HCT116 (cell line): ENCODE measurements at regions not wholly inside any gene's neighbourhood (a gene's known extent, or its start where the extent isn't known, plus 50 kb on each side); places are given as distances from the start of the nearest gene placed in this dataset.

Experiments used
- ATAC-seq: fragments of 200-7000 bp; cut with Tn5 transposase; 2 replicates; pipeline ENCODE4 v1.9.1; 2020; ENCODE audit warnings: mild to moderate bottlenecking, moderate library complexity
- BruUV-seq: library from RNA; stranded (reverse); fragments of 400-500 nt; replicated peaks from 2 replicates; lab custom pipeline; 2021; lab: Mats Ljungman, UMichigan
- CTCF ChIA-PET: fragments of 300-600 bp; sonication (Branson Sonifier 250); formaldehyde crosslinking; loops from one replicate; lab custom pipeline; 2021; ENCODE audit warnings: antibody characterized with exemption; lab: Charles Lee
- POLR2A ChIA-PET: fragments of 300-600, 350-600 bp; sonication (Branson Sonifier 250); formaldehyde crosslinking; loops from one replicate; lab custom pipeline; 2021; ENCODE audit warnings: antibody characterized with exemption; lab: Charles Lee
- RAD21 ChIA-PET, 2 experiments: fragments of 300-600 bp; sonication (Branson Sonifier 250); formaldehyde crosslinking; loops; one replicate each; lab custom pipeline; 2023; ENCODE audit warnings: low total read pairs in 2 of 2; ENCODE audit not compliant: uncharacterized antibody in 2 of 2, unreplicated experiment in 2 of 2, low non-redundant PET in 1 of 2; lab: Charles Lee
- DNase-seq: peaks from one replicate; pipeline ENCODE4 v3.0.0-alpha.2; 2010; ENCODE audit warnings: low read depth, low spot score
- H2AFZ ChIP-seq: fragments of 200-600 bp; shearing (Covaris generic), sonication (generic); 2 replicates; pipeline ENCODE4 v1.6.1; 2017; ENCODE audit warnings: low read depth, mixed run types, mixed read lengths, antibody characterized with exemption, low read length; ENCODE audit not compliant: poor library complexity, severe bottlenecking
- H3K27ac ChIP-seq: 2 replicates; pipeline ENCODE4 v1.5.1; 2012; ENCODE audit warnings: low read depth, low read length
- H3K27me3 ChIP-seq: fragments of 200-600 bp; sonication (generic); 2 replicates; pipeline ENCODE4 v1.6.1; 2016; ENCODE audit warnings: mixed run types, low read length, mixed read lengths; ENCODE audit not compliant: insufficient read depth
- H3K36me3 ChIP-seq, 2 experiments: fragments of 200-500 bp in 1 of 2; fragments of 200-600 bp in 1 of 2; sonication (Bioruptor generic) in 1 of 2; sonication (generic) in 1 of 2; 2 replicates each; pipeline versions ENCODE4 v1.5.1 to v1.6.1; 2014 to 2016; ENCODE audit warnings: low read length in 2 of 2, inconsistent platforms in 1 of 2, mixed read lengths in 1 of 2, mixed run types in 1 of 2; ENCODE audit not compliant: insufficient read depth in 2 of 2, control insufficient read depth in 1 of 2
- H3K4me1 ChIP-seq, 2 experiments: fragments of 200-600 bp in 1 of 2; sonication (generic) in 1 of 2; 2 replicates each; pipeline versions ENCODE4 v1.5.1 to v1.6.1; 2012 to 2017; ENCODE audit warnings: low read length in 2 of 2, inconsistent platforms in 1 of 2, mild to moderate bottlenecking in 1 of 2, mixed read lengths in 1 of 2, mixed run types in 1 of 2, moderate library complexity in 1 of 2; ENCODE audit not compliant: insufficient read depth in 2 of 2, control insufficient read depth in 1 of 2
- H3K4me2 ChIP-seq: fragments of 200-600 bp; sonication (generic); 2 replicates; pipeline ENCODE4 v1.6.1; 2017; ENCODE audit warnings: mixed run types, low read length, mixed read lengths
- H3K4me3 ChIP-seq, 2 experiments: fragments of 200-600 bp in 1 of 2; sonication (generic) in 1 of 2; replicated peaks in 1 of 2; 2 replicates each; pipeline ENCODE4 v1.5.1; 2011 to 2016; ENCODE audit warnings: low read length in 2 of 2, control low read depth in 1 of 2, low read depth in 1 of 2, mild to moderate bottlenecking in 1 of 2, mixed read lengths in 1 of 2, mixed run types in 1 of 2
- H3K79me2 ChIP-seq: fragments of 200-600 bp; sonication (generic); 2 replicates; pipeline ENCODE4 v1.6.1; 2017; ENCODE audit warnings: mild to moderate bottlenecking, mixed run types, low read length, moderate library complexity, mixed read lengths; ENCODE audit not compliant: insufficient read depth
- H3K9ac ChIP-seq: fragments of 200-600 bp; sonication (generic); 2 replicates; pipeline ENCODE4 v1.6.1; 2016; ENCODE audit warnings: low read length, mixed read lengths
- H3K9me2 ChIP-seq: fragments of 200-600 bp; sonication (generic), shearing (Covaris generic); 2 replicates; pipeline ENCODE4 v1.6.1; 2017; ENCODE audit warnings: mixed run types, mild to moderate bottlenecking, moderate library complexity; ENCODE audit not compliant: insufficient read depth
- H3K9me3 ChIP-seq, 2 experiments: fragments of 200-500 bp in 1 of 2; fragments of 200-600 bp in 1 of 2; sonication (Bioruptor generic) in 1 of 2; sonication (generic) in 1 of 2; 2 replicates each; pipeline ENCODE4 v1.6.1; 2014 to 2017; ENCODE audit warnings: low read length in 2 of 2, mixed read lengths in 2 of 2, inconsistent platforms in 1 of 2, low read depth in 1 of 2, mild to moderate bottlenecking in 1 of 2, mixed run types in 1 of 2, moderate library complexity in 1 of 2; ENCODE audit not compliant: control insufficient read depth in 1 of 2, insufficient read depth in 1 of 2
- H4K20me1 ChIP-seq: fragments of 200-600 bp; sonication (generic), shearing (Covaris generic); 2 replicates; pipeline ENCODE4 v1.6.1; 2017; ENCODE audit warnings: mixed run types, mild to moderate bottlenecking, moderate library complexity; ENCODE audit not compliant: insufficient read depth
- ATF3 ChIP-seq: IDR thresholded peaks from 2 replicates; pipeline ENCODE4 v1.6.1; 2012
- CTCF ChIP-seq, 3 experiments: fragments of 200-600 bp in 1 of 3; sonication (generic) in 1 of 3; IDR thresholded peaks in 2 of 3; conservative IDR thresholded peaks in 1 of 3; 2 replicates each; pipeline ENCODE4 v1.5.1; 2012 to 2017; ENCODE audit warnings: low read depth in 2 of 3, low read length in 2 of 3, antibody characterized with exemption in 1 of 3, borderline replicate concordance in 1 of 3, control low read depth in 1 of 3, mild to moderate bottlenecking in 1 of 3, mixed read lengths in 1 of 3, mixed run types in 1 of 3, moderate library complexity in 1 of 3; ENCODE audit not compliant: insufficient read depth in 1 of 3
- EGR1 ChIP-seq: IDR thresholded peaks from 2 replicates; pipeline ENCODE4 v1.6.1; 2012; ENCODE audit warnings: low read depth
- ELF1 ChIP-seq: IDR thresholded peaks from 2 replicates; pipeline ENCODE4 v1.6.1; 2012; ENCODE audit warnings: low read depth, borderline replicate concordance
- FOSL1 ChIP-seq: IDR thresholded peaks from 2 replicates; pipeline ENCODE4 v1.6.1; 2012; ENCODE audit warnings: low read depth
- MAX ChIP-seq: IDR thresholded peaks from 2 replicates; pipeline ENCODE4 v1.6.1; 2012
- POLR2A ChIP-seq: IDR thresholded peaks from 2 replicates; pipeline ENCODE4 v1.7.0; 2011; ENCODE audit warnings: borderline replicate concordance; ENCODE audit not compliant: insufficient read depth, insufficient read length; ENCODE audit errors: extremely low read depth
- POLR2AphosphoS5 ChIP-seq: IDR thresholded peaks from 2 replicates; pipeline ENCODE4 v1.6.1; 2011; ENCODE audit warnings: mild to moderate bottlenecking, low read depth, low read length, moderate library complexity
- SRF ChIP-seq: IDR thresholded peaks from 2 replicates; pipeline ENCODE4 v1.6.1; 2012; ENCODE audit warnings: low read depth
- TCF7L2 ChIP-seq: IDR thresholded peaks from 2 replicates; pipeline ENCODE4 v1.7.0; 2011; ENCODE audit warnings: borderline replicate concordance, inconsistent platforms; ENCODE audit not compliant: insufficient read depth, insufficient read length; ENCODE audit errors: extremely low read depth
- ZBTB33 ChIP-seq: IDR thresholded peaks from 2 replicates; pipeline ENCODE4 v1.6.1; 2011; ENCODE audit warnings: mild to moderate bottlenecking, low read length, moderate library complexity; ENCODE audit not compliant: insufficient replicate concordance; ENCODE audit errors: extremely low read depth
- ZNF274 ChIP-seq: fragments of 200-500 bp; sonication (Bioruptor generic); IDR thresholded peaks from 2 replicates; pipeline ENCODE4 v1.6.1; 2014; ENCODE audit warnings: mild to moderate bottlenecking, low read depth, low read length, inconsistent platforms
- intact Hi-C: fragments of 100-400 bp; cut with micrococcal nuclease; formaldehyde crosslinking; loops from 2 replicates; pipeline ENCODE4 v1.10.0; 2022

- CTCF ChIA-PET, result no interaction called here
- Histone ChIP-seq H3K4me3 (no peak overlapping the region), H2AFZ (no peak overlapping the region), H4K20me1 (no peaks in the 10 kb centered on the region), H3K27me3 (no peaks in the 10 kb centered on the region), H3K36me3 (no peaks in the 10 kb centered on the region), H3K9me2 (peaks cover 2% of the 10 kb centered on the region; the same call in 1 of the 2 replicates), H3K79me2 (no peaks in the 10 kb centered on the region), H3K4me2 (no peak overlapping the region), H3K9me3 (no peaks in the 10 kb centered on the region), H3K27ac (no peak overlapping the region), H3K4me1 (peaks cover 0 to 5% of the 10 kb centered on the region in 2 experiments; a peak in 1 of 4 replicates), H3K9ac (no peak overlapping the region)
- POLR2A ChIA-PET, result no interaction called here
- DNase-seq (no peak), ATAC-seq (no peak; the same call in 1 of the 2 replicates)
- BruUV-seq, result no TSS peak
- RAD21 ChIA-PET, result no interaction called here
- intact Hi-C loops, result no loop called here
- TF ChIP-seq POLR2AphosphoS5, result no peak
- TF ChIP-seq POLR2A, result no peak
- TF ChIP-seq, all 23 proteins: peak for 0
These were observed 963.3 kb downstream of the TRAM1L1 start for GRCh38 chr4:116122124-116122523.

- no TSS peak for BruUV-seq
- Histone ChIP-seq H3K9me3 (no peaks in the 10 kb centered on the region), H3K27me3 (no peaks in the 10 kb centered on the region), H3K36me3 (no peaks in the 10 kb centered on the region), H4K20me1 (no peaks in the 10 kb centered on the region), H3K9ac (no peak overlapping the region), H3K9me2 (peaks cover 3% of the 10 kb centered on the region; the same call in 1 of the 2 replicates), H3K4me1 (peaks cover 0 to 5% of the 10 kb centered on the region in 2 experiments; a peak in 1 of 4 replicates), H3K27ac (no peak overlapping the region), H3K79me2 (no peaks in the 10 kb centered on the region), H2AFZ (no peak overlapping the region), H3K4me3 (no peak overlapping the region), H3K4me2 (no peak overlapping the region)
- ATAC-seq, result no peak
- ChIA-PET POLR2A (no interaction called here), RAD21 (no interaction called here), CTCF (no interaction called here)
- intact Hi-C loops, result no loop called here
- no peak for DNase-seq
- TF ChIP-seq EGR1, result no peak
- no peak for TF ChIP-seq MAX
- no peak for TF ChIP-seq ZBTB33
- TF ChIP-seq FOSL1, result no peak
- no peak for TF ChIP-seq ZNF274
- TF ChIP-seq TCF7L2, result no peak
- TF ChIP-seq ELF1, result no peak
- TF ChIP-seq CTCF (IDR thresholded peaks at IDR 0.05 in 2 of 3, conservative IDR thresholded peaks at IDR 0.05 in 1 of 3; ENCODE audit: borderline replicate concordance in 1 of 3, insufficient read depth in 1 of 3, low read depth in 2 of 3, low read length in 2 of 3), result no peak
- TF ChIP-seq ATF3, result no peak
- TF ChIP-seq SRF, result no peak
These were observed 967.2 kb downstream of the TRAM1L1 start for GRCh38 chr4:116118221-116118620.
